Coronary artery (tissue), 2 donors: ENCODE measurements at regions not wholly inside any gene's neighbourhood (a gene's known extent, or its start where the extent isn't known, plus 50 kb on each side); places are given as distances from the start of the nearest gene placed in this dataset.

Source experiments
- DNase-seq: peaks from one replicate; pipeline ENCODE4 v3.0.0-alpha.2; 2017; ENCODE audit warnings: low spot score
- H3K27ac ChIP-seq, 2 donors: fragments of 200-600 bp; sonication (generic); one replicate each; pipeline ENCODE4 v1.5.1; 2016 to 2019
- H3K4me3 ChIP-seq: fragments of 200-600 bp; sonication (generic); 2 replicates; pipeline ENCODE4 v1.5.1; 2016; ENCODE audit warnings: mild to moderate bottlenecking, moderate library complexity
- CTCF ChIP-seq: fragments of 200-600 bp; sonication (generic); IDR thresholded peaks from one replicate; pipeline ENCODE4 v1.5.1; 2019; ENCODE audit warnings: antibody characterized with exemption

GRCh38 chr13:111920306-111920931 is 146.5 kb upstream of the SOX1 start:
- peak; percentile 59 for DNase-seq
- no peak for TF ChIP-seq CTCF
- Histone ChIP-seq H3K4me3 (no peak overlapping the region), H3K27ac (no peak overlapping the region)

GRCh38 chr13:111920932-111921705 is 145.8 kb upstream of the SOX1 start:
- peak; percentile 31 for DNase-seq
- no peak for TF ChIP-seq CTCF
- Histone ChIP-seq H3K27ac (no peak overlapping the region), H3K4me3 (no peak overlapping the region)

GRCh38 chr13:111922086-111922485 is 144.9 kb upstream of the SOX1 start:
- Histone ChIP-seq H3K27ac (no peak overlapping the region), H3K4me3 (no peak overlapping the region)
- TF ChIP-seq CTCF, result no peak
- peak; percentile 12 for DNase-seq

GRCh38 chr13:111923439-111923838 is 143.5 kb upstream of the SOX1 start:
- no peak overlapping the region for H3K4me3 ChIP-seq
- DNase-seq, result peak; percentile 28
- H3K27ac ChIP-seq, result no peak overlapping the region
- no peak for TF ChIP-seq CTCF

GRCh38 chr13:111923991-111924677 is 142.8 kb upstream of the SOX1 start:
- DNase-seq, result peak; percentile 45
- H3K27ac ChIP-seq, result no peak overlapping the region
- no peak for TF ChIP-seq CTCF
- no peak overlapping the region for H3K4me3 ChIP-seq

GRCh38 chr13:111924678-111925075 is 142.3 kb upstream of the SOX1 start:
- no peak for TF ChIP-seq CTCF
- H3K4me3 ChIP-seq, result no peak overlapping the region
- DNase-seq, result peak; percentile 40
- H3K27ac ChIP-seq, result no peak overlapping the region
